IPS-11a (cell line): ENCODE measurements at regions not wholly inside any gene's neighbourhood (a gene's known extent, or its start where the extent isn't known, plus 50 kb on each side); places are given as distances from the start of the nearest gene placed in this dataset.

ENCODE experiments used
- H3K4me3 ChIP-seq: one replicate; pipeline ENCODE4 v1.5.1; 2013; ENCODE audit warnings: low read depth, low read length, control low read depth

GRCh38 chr4:24172406-24172805 is 282.6 kb upstream of the PPARGC1A start:
- no peak overlapping the region for H3K4me3 ChIP-seq

- H3K4me3 ChIP-seq: no peak overlapping the region
Observed at GRCh38 chr4:24169956-24170355, 280.1 kb upstream of the PPARGC1A start.

GRCh38 chr4:24168658-24169057 is 278.8 kb upstream of the PPARGC1A start:
- no peak overlapping the region for H3K4me3 ChIP-seq

GRCh38 chr4:24166501-24166900 is 276.7 kb upstream of the PPARGC1A start:
- no peak overlapping the region for H3K4me3 ChIP-seq

- no peak overlapping the region for H3K4me3 ChIP-seq
Observed at GRCh38 chr4:24164797-24165196, 274.9 kb upstream of the PPARGC1A start.

GRCh38 chr4:24164054-24164693 is 274.3 kb upstream of the PPARGC1A start:
- no peak overlapping the region for H3K4me3 ChIP-seq

GRCh38 chr4:24163314-24163713 is 273.5 kb upstream of the PPARGC1A start:
- no peak overlapping the region for H3K4me3 ChIP-seq

- no peak overlapping the region for H3K4me3 ChIP-seq
Observed at GRCh38 chr4:24160358-24160757, 270.5 kb upstream of the PPARGC1A start.

GRCh38 chr4:24158031-24158430 is 268.2 kb upstream of the PPARGC1A start:
- H3K4me3 ChIP-seq: no peak overlapping the region

- no peak overlapping the region for H3K4me3 ChIP-seq
Observed at GRCh38 chr4:24150034-24150433, 260.2 kb upstream of the PPARGC1A start.

GRCh38 chr4:24146127-24146526 is 256.3 kb upstream of the PPARGC1A start:
- no peak overlapping the region for H3K4me3 ChIP-seq

GRCh38 chr4:24145591-24145990 is 255.7 kb upstream of the PPARGC1A start:
- no peak overlapping the region for H3K4me3 ChIP-seq

- no peak overlapping the region for H3K4me3 ChIP-seq
Observed at GRCh38 chr4:24144381-24144780, 254.5 kb upstream of the PPARGC1A start.

- no peak overlapping the region for H3K4me3 ChIP-seq
Observed at GRCh38 chr4:24143741-24144140, 253.9 kb upstream of the PPARGC1A start.

GRCh38 chr4:24141836-24142235 is 252.0 kb upstream of the PPARGC1A start:
- no peak overlapping the region for H3K4me3 ChIP-seq

GRCh38 chr4:24140892-24141291 is 251.0 kb upstream of the PPARGC1A start:
- H3K4me3 ChIP-seq: no peak overlapping the region

GRCh38 chr4:24137671-24138601 is 248.1 kb upstream of the PPARGC1A start:
- H3K4me3 ChIP-seq: no peak overlapping the region

GRCh38 chr4:24131954-24132673 is 242.3 kb upstream of the PPARGC1A start:
- H3K4me3 ChIP-seq: no peak overlapping the region

- H3K4me3 ChIP-seq: no peak overlapping the region
Observed at GRCh38 chr4:24130637-24131036, 240.8 kb upstream of the PPARGC1A start.

GRCh38 chr4:24126776-24127175 is 236.9 kb upstream of the PPARGC1A start:
- no peak overlapping the region for H3K4me3 ChIP-seq

GRCh38 chr4:24121395-24122175 is 231.7 kb upstream of the PPARGC1A start:
- H3K4me3 ChIP-seq: no peak overlapping the region
